ENCODE measurements at regions not wholly inside any gene's neighbourhood (a gene's known extent, or its start where the extent isn't known, plus 50 kb on each side); places are given as distances from the start of the nearest gene placed in this dataset.

DNA sequence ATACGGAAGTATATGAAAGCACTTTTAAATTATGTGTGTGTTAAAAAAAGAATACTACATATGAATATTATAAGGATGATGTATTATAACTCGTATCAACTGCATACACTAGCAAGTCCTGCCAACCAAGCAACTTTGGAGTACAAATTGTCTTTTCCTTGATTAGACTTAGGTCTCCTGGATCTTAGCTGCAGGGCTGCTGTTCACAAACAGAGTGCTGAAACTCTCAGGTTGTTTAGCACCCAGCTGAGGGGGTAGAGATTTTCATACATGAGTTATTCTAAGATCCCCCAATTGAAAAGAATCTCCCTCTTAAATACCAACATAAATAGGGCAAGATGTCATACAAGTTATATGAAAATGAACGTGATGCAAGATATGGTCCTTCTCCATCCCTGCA, 149.8 kb upstream of the TNC start:
- DNase-seq (ENCODE audit: extremely low read depth, low read depth), result no peak
- TF ChIP-seq, protein P1, sequence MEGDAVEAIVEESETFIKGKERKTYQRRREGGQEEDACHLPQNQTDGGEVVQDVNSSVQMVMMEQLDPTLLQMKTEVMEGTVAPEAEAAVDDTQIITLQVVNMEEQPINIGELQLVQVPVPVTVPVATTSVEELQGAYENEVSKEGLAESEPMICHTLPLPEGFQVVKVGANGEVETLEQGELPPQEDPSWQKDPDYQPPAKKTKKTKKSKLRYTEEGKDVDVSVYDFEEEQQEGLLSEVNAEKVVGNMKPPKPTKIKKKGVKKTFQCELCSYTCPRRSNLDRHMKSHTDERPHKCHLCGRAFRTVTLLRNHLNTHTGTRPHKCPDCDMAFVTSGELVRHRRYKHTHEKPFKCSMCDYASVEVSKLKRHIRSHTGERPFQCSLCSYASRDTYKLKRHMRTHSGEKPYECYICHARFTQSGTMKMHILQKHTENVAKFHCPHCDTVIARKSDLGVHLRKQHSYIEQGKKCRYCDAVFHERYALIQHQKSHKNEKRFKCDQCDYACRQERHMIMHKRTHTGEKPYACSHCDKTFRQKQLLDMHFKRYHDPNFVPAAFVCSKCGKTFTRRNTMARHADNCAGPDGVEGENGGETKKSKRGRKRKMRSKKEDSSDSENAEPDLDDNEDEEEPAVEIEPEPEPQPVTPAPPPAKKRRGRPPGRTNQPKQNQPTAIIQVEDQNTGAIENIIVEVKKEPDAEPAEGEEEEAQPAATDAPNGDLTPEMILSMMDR (IDR thresholded peaks at IDR 0.05; ENCODE audit: low read depth, low read length), result no peak

DNA sequence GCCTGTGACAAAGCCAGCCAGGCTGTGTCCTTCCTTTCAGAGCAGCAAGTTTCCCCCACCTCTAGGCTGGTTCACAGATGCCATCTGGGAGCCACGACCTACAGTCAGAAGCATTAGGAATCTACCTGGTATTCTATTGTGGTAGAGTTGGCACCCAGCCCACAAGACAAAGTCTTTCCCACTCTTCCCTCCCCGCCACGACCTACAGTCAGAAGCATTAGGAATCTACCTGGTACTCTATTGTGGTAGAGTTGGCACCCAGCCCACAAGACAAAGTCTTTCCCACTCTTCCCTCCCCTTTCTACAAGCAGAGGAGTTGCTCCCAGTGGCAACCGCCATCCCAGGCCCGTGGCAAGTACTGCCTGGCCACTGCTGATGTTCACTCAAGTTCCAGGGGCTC, 157.8 kb upstream of the TNC start:
- TF ChIP-seq, protein P1 (IDR thresholded peaks at IDR 0.05; ENCODE audit: low read depth, low read length), result no peak
- no peak for DNase-seq (ENCODE audit: extremely low read depth, low read depth)

DNA sequence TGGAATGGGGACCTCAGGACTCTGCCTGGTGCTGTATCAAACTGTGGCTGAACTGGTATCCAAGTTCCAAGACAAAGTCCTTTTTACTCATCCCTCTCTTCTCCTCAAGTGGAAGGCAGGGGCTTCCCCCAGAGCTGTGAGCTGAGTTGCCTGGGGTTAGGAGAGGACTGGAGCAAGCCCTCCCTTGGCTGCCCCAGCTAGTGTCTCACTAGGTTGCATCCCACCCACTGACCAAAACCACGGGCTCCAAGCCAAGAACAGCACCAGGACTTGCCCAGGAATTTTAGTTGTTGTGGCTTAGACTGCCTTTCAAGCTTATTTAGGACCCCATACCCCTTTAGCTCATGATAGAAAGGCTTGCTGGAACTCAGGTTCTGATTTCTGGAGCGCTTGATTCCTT, 158.7 kb upstream of the TNC start:
- no peak for DNase-seq (ENCODE audit: extremely low read depth, low read depth)
- TF ChIP-seq, protein P1 (IDR thresholded peaks at IDR 0.05; ENCODE audit: low read depth, low read length), result no peak

DNA sequence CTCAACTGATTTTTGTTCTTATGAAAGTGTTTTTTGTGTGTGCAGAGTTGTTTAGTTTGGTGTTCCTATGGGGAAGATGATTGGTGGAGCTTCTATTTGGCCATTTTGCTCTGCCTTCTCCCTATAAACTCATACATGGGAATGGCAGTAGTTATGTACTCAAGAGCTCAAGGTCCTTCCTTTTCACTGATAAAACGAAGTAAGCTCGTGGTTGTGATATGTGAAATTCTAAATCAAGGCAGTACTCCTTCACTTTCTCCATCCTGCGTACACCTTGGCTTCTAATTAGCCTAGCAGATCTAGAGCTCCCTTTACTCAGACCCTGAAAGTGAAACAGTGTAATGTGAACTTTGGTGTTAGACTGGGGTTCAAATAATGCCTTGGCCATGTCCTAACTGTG, 159.3 kb upstream of the TNC start:
- TF ChIP-seq, protein P1 (IDR thresholded peaks at IDR 0.05; ENCODE audit: low read depth, low read length), result no peak
- no peak for DNase-seq (ENCODE audit: extremely low read depth, low read depth)

DNA sequence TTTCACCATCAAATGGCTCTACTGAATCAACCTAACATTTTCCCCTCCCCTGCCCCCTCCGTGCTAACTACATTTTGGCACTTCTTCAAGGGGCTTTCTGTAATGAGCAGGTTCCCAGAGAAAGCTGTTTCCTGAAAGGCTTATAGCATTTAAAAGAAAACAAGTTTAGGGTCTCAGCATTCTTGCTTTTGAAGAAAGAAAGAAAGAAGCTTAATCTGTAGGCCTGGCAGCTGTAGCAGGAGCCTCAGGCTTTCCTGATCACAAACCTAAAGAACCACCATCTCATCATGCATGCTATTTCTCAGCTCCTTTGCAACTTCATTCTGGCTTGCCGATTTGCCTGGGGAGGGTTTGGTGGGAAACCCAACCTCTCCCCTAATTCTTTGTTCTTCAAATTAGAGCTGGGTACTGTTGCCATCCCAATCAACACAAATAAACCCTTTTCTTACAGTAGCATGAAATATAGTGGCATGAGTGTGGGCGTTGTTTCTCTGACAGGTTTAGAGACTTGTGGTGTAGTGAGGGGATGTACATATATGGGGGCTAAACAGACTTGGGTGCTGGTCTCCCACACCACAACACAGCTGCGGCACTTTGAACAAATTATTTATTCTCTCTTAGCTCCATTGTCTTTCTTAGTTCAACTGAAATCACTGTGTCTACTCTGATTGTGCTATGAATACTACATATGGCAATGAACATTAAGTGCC, 160.5 kb upstream of the TNC start:
- DNase-seq (ENCODE audit: extremely low read depth, low read depth), result no peak
- TF ChIP-seq, protein P1 (IDR thresholded peaks at IDR 0.05; ENCODE audit: low read depth, low read length), result no peak

DNA sequence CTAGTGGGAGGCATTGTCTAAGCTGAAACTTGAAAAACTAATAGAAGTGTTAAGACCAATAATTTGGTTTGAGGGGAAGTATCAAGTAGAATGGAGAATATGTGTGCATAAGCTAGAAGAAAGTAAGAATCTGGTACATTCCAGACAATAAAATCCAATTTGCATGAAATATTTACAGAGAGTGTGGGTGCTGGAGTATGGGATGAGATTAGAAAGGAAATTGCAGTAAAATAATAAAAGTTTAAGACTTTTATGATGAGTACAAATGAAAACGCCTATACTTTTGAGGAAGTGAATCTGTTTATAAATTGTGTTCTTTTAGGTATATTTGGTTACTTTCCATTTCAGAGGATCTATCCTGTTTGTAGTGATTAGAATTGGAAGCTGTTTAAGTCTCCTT, 165.4 kb upstream of the TNC start:
- no peak for DNase-seq (ENCODE audit: extremely low read depth, low read depth)
- TF ChIP-seq, protein P1 (IDR thresholded peaks at IDR 0.05; ENCODE audit: low read depth, low read length), result no peak

DNA sequence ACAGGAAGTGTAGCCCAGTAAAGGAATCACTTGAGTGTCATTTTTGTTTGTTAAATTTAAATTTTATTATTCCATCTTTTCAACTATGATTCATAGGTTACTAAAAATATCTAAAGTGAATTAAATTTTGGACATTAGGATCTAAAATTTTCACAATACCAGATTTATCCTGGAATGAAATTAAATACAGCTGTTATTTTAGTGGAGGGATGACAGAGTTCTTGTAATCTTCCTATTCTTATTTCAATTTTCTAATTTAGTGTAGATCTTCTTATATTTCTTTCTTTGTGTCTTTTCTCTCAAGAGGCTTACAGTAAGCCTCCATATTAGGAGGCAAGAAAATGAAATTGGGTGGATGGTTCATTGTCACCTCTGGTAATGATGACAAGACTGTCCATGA, 167.9 kb upstream of the TNC start:
- DNase-seq (ENCODE audit: extremely low read depth, low read depth), result no peak
- TF ChIP-seq, protein P1 (IDR thresholded peaks at IDR 0.05; ENCODE audit: low read depth, low read length), result no peak

All from AG09319 (cell line).